Adrenal gland (tissue), 9 donors: ENCODE measurements at regions not wholly inside any gene's neighbourhood (a gene's known extent, or its start where the extent isn't known, plus 50 kb on each side); places are given as distances from the start of the nearest gene placed in this dataset.

Experiments
- DNase-seq, 7 donors: peaks; one replicate each; pipeline ENCODE4 v3.0.0-alpha.2; 2019 to 2020
- H3K27ac ChIP-seq, 5 donors: fragments of 200-600 bp; sonication (generic) in 4 of 5; 1 replicate in 3 of 5; 2 replicates in 2 of 5; pipeline versions ENCODE4 v1.5.1 to v1.8.0; 2016 to 2020; ENCODE audit warnings: mild to moderate bottlenecking in 1 of 5
- H3K27me3 ChIP-seq: fragments of 200-600 bp; 2 replicates; pipeline ENCODE4 v1.8.0; 2021
- H3K36me3 ChIP-seq, 2 donors: fragments of 200-600 bp; replicated peaks in 1 of 2; 1 replicate in 1 of 2; 2 replicates in 1 of 2; pipeline versions ENCODE4 v1.5.1 to v1.8.0; 2018 to 2022
- H3K4me1 ChIP-seq, 2 donors: fragments of 200-600 bp; replicated peaks in 1 of 2; 1 replicate in 1 of 2; 2 replicates in 1 of 2; pipeline versions ENCODE4 v1.5.1 to v1.8.0; 2018 to 2021
- H3K4me3 ChIP-seq, 4 donors: fragments of 200-600 bp; sonication (generic) in 3 of 4; one replicate each; pipeline ENCODE4 v1.5.1; 2016 to 2018
- H3K9me3 ChIP-seq, 3 donors: fragments of 200-600 bp; sonication (generic) in 1 of 3; replicated peaks in 1 of 3; 1 replicate in 2 of 3; 2 replicates in 1 of 3; pipeline versions ENCODE4 v1.5.1 to v1.8.0; 2016 to 2021
- CTCF ChIP-seq, 6 experiments: fragments of 450-650 bp in 4 of 6; fragments of 200-600 bp in 2 of 6; sonication (generic) in 1 of 6; IDR thresholded peaks; 1 replicate in 5 of 6; 2 replicates in 1 of 6; pipeline versions ENCODE4 v1.5.1 to v1.8.0; 2016 to 2021; ENCODE audit warnings: antibody characterized with exemption in 6 of 6, mild to moderate bottlenecking in 2 of 6, moderate library complexity in 1 of 6
- POLR2A ChIP-seq, 2 donors: fragments of 450-650 bp; IDR thresholded peaks; one replicate each; pipeline ENCODE4 v1.6.1; 2017; ENCODE audit warnings: antibody characterized with exemption in 2 of 2, mild to moderate bottlenecking in 2 of 2, moderate library complexity in 1 of 2
- WGBS, 4 donors: extraction: QIAGEN DNeasy Blood & Tissue Kit in 2 of 4; methylation state at CpG; one replicate each; pipeline versions ENCODE4 v1.1.5 to v1.1.7; 2013 to 2017; 5-methylcytosine and 5-hydroxymethylcytosine counted together
- intact Hi-C, 2 donors: fragments of 100-400 bp; cut with DNase I; formaldehyde crosslinking; loops; one replicate each; pipeline versions ENCODE4 v1.14.1 to v1.15.0; 2022 to 2023
- donor health status: healthy with polysubstance abuse.
- donor health status: Bipolar disorder and iron deficiency.
- donor health status: DM: yes; HTN: yes; CAD: no.
- donor health status: DM: no; HTN: no; CAD: no.
- donor health status: DM: no; HTN: no; CAD: no.

- peaks cover 0 to 8% (median 0%) of the 10 kb centered on the region in 3 donors for H3K9me3 ChIP-seq
- no peaks in the 10 kb centered on the region for H3K27me3 ChIP-seq
- H3K36me3 ChIP-seq = no peaks in the 10 kb centered on the region
- intact Hi-C loops = no loop called here
- no peak overlapping the region for H3K27ac ChIP-seq
- WGBS, 4 donors = 23 to 36% (median 31%) methylated on average over 4 of the region's 4 CpGs
- H3K4me3 ChIP-seq = no peak overlapping the region
- no peak for TF ChIP-seq CTCF (IDR thresholded peaks at IDR 0.05)
- no peak for TF ChIP-seq POLR2A (IDR thresholded peaks at IDR 0.05)
- DNase-seq = no peak
- peaks cover 0 to 8% of the 10 kb centered on the region in 2 donors for H3K4me1 ChIP-seq
Observed at GRCh38 chr3:135393898-135394525, 571.5 kb upstream of the PPP2R3A start.

- H3K9me3 ChIP-seq = no peaks in the 10 kb centered on the region
- no peak for TF ChIP-seq POLR2A (IDR thresholded peaks at IDR 0.05)
- TF ChIP-seq CTCF (IDR thresholded peaks at IDR 0.05) = no peak
- WGBS, 4 donors = 65 to 77% (median 72%) methylated on average over 2 of the region's 2 CpGs
- no peak overlapping the region for H3K27ac ChIP-seq
- no peaks in the 10 kb centered on the region for H3K36me3 ChIP-seq
- no peaks in the 10 kb centered on the region for H3K27me3 ChIP-seq
- DNase-seq = no peak
- intact Hi-C loops = no loop called here
- H3K4me3 ChIP-seq = no peak overlapping the region
- H3K4me1 ChIP-seq = no peaks in the 10 kb centered on the region
Observed at GRCh38 chr3:135412475-135412874, 553.1 kb upstream of the PPP2R3A start.

GRCh38 chr3:135416182-135416581 lies 549.3 kb upstream of the PPP2R3A start:
- WGBS, 4 donors = 85 to 89% (median 88%) methylated on average over 2 of the region's 2 CpGs
- TF ChIP-seq CTCF (IDR thresholded peaks at IDR 0.05) (no peak), POLR2A (IDR thresholded peaks at IDR 0.05) (no peak)
- H3K36me3 ChIP-seq = no peaks in the 10 kb centered on the region
- no peaks in the 10 kb centered on the region for H3K9me3 ChIP-seq
- no peak overlapping the region for H3K27ac ChIP-seq
- no peak overlapping the region for H3K4me3 ChIP-seq
- no peaks in the 10 kb centered on the region for H3K4me1 ChIP-seq
- intact Hi-C loops = no loop called here
- H3K27me3 ChIP-seq = no peaks in the 10 kb centered on the region
- DNase-seq = no peak

GRCh38 chr3:135419155-135419554 lies 546.4 kb upstream of the PPP2R3A start:
- H3K36me3 ChIP-seq = no peaks in the 10 kb centered on the region
- H3K27ac ChIP-seq = no peak overlapping the region
- H3K4me1 ChIP-seq = no peaks in the 10 kb centered on the region
- TF ChIP-seq CTCF (IDR thresholded peaks at IDR 0.05) (no peak), POLR2A (IDR thresholded peaks at IDR 0.05) (no peak)
- intact Hi-C loops = no loop called here
- H3K4me3 ChIP-seq = no peak overlapping the region
- no peaks in the 10 kb centered on the region for H3K9me3 ChIP-seq
- DNase-seq = no peak
- H3K27me3 ChIP-seq = no peaks in the 10 kb centered on the region
- WGBS, 4 donors = 52 to 69% (median 61%) methylated on average over 2 of the region's 2 CpGs
